Epithelial cell of esophagus (primary cell): ENCODE measurements at regions not wholly inside any gene's neighbourhood (a gene's known extent, or its start where the extent isn't known, plus 50 kb on each side); places are given as distances from the start of the nearest gene placed in this dataset.

ENCODE experiments used
- DNase-seq: peaks from one replicate; pipeline ENCODE4 v3.0.0; 2010; ENCODE audit warnings: low read depth
- H3K4me3 ChIP-seq: 2 replicates; pipeline ENCODE4 v1.5.1; 2011; ENCODE audit warnings: mild to moderate bottlenecking, low read length, control low read depth
- CTCF ChIP-seq: IDR thresholded peaks from 2 replicates; pipeline ENCODE4 v1.5.1; 2011; ENCODE audit warnings: low read depth, mild to moderate bottlenecking, low read length, control low read depth, inconsistent platforms; ENCODE audit not compliant: insufficient read depth; ENCODE audit errors: missing control alignments

GRCh38 chr6:91435630-91436029 lies 848.8 kb upstream of the MAP3K7 start:
- DNase-seq = peak; percentile 6
- H3K4me3 ChIP-seq = no peak overlapping the region
- no peak for TF ChIP-seq CTCF

- no peak for TF ChIP-seq CTCF
- H3K4me3 ChIP-seq = no peak overlapping the region
- no peak for DNase-seq
Observed at GRCh38 chr6:91434576-91434975, 847.7 kb upstream of the MAP3K7 start.

- no peak for TF ChIP-seq CTCF
- no peak overlapping the region for H3K4me3 ChIP-seq
- DNase-seq = no peak
Observed at GRCh38 chr6:91433660-91434534, 847.0 kb upstream of the MAP3K7 start.

GRCh38 chr6:91428953-91429560 lies 842.2 kb upstream of the MAP3K7 start:
- no peak overlapping the region for H3K4me3 ChIP-seq
- no peak for TF ChIP-seq CTCF
- no peak for DNase-seq

GRCh38 chr6:91428296-91428695 lies 841.4 kb upstream of the MAP3K7 start:
- no peak for TF ChIP-seq CTCF
- no peak overlapping the region for H3K4me3 ChIP-seq
- no peak for DNase-seq

GRCh38 chr6:91420243-91420642 lies 833.4 kb upstream of the MAP3K7 start:
- DNase-seq = peak; percentile 2
- H3K4me3 ChIP-seq = no peak overlapping the region
- TF ChIP-seq CTCF = no peak
